ENCODE measurements at regions not wholly inside any gene's neighbourhood (a gene's known extent, or its start where the extent isn't known, plus 50 kb on each side); places are given as distances from the start of the nearest gene placed in this dataset.

DNA sequence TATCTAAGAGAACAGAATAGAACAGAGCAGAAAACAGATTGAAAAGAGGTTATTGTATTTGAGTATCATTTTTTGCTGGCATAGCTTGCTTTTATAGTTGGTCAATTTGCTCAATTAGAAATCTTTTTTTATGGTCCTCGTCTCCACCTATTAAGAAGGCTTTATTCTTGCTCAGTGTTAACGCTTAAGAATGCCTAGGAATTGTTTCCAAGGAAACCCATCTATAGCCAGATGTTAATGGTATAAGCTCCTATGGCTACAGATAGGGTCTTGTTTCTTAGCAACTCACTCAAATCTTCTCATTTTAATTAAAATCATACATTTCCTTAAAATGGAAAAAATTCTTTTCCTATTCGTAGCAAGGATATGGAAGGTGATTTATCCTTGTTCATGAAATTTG, 392.3 kb downstream of the TMEM135 start:
- Histone ChIP-seq H4K8ac (replicated peaks; ENCODE audit: insufficient read length, low read depth, low read length) (no peak overlapping the region), H3K27ac (ENCODE audit: insufficient read length, low read depth, low read length) (no peak overlapping the region), H3K79me2 (ENCODE audit: insufficient read depth, low read length) (no peaks in the 10 kb centered on the region), H2BK15ac (ENCODE audit: low read depth, low read length) (no peak overlapping the region), H3K56ac (ENCODE audit: insufficient read length, low read depth, low read length) (no peak overlapping the region), H3K4me1 (ENCODE audit: insufficient read depth, low read length) (peaks cover 5% of the 10 kb centered on the region; the same call in 1 of the 2 replicates), H2BK12ac (ENCODE audit: insufficient read length, low read depth, low read length) (no peak overlapping the region), H2AFZ (ENCODE audit: low read length) (no peak overlapping the region), H3K23ac (ENCODE audit: insufficient read length, low read depth, low read length) (no peak overlapping the region), H3K27me3 (ENCODE audit: insufficient read depth, low read length) (no peaks in the 10 kb centered on the region), H3K18ac (ENCODE audit: insufficient read length, low read depth, low read length) (no peak overlapping the region), H4K5ac (ENCODE audit: insufficient read length, low read depth, low read length) (no peak overlapping the region), H3K9ac (ENCODE audit: extremely low read depth, insufficient read length, low read length) (no peak overlapping the region), H4K91ac (ENCODE audit: insufficient read length, low read depth, low read length) (no peak overlapping the region), H3K4ac (ENCODE audit: low read depth, low read length) (no peak overlapping the region), H3K4me2 (ENCODE audit: insufficient read depth, insufficient read length, low read length) (no peak overlapping the region), H2BK20ac (ENCODE audit: low read depth, low read length, poor library complexity, severe bottlenecking) (no peak overlapping the region), H2BK120ac (ENCODE audit: low read depth, low read length, poor library complexity, severe bottlenecking) (no peak overlapping the region), H3K23me2 (ENCODE audit: insufficient read length, low read depth, low read length, poor library complexity, severe bottlenecking) (no peaks in the 10 kb centered on the region), H2AK5ac (ENCODE audit: insufficient read length, low read length) (no peak overlapping the region), H2BK5ac (ENCODE audit: insufficient read length, low read length) (no peak overlapping the region), H3K79me1 (ENCODE audit: insufficient read depth, low read depth, low read length, poor library complexity, severe bottlenecking) (no peaks in the 10 kb centered on the region), H4K20me1 (ENCODE audit: control insufficient read depth, insufficient read depth, insufficient read length) (no peaks in the 10 kb centered on the region), H3K14ac (ENCODE audit: insufficient read depth, low read length) (no peak overlapping the region), H3K9me3 (ENCODE audit: control insufficient read depth, low read depth, low read length) (no peaks in the 10 kb centered on the region), H3T11ph (ENCODE audit: low read length) (no peak overlapping the region)
- WGBS (ENCODE audit: extremely low coverage, insufficient read length, low lambda C conversion rate), result no CpG with 5 or more reads among the region's 3 CpGs
- Mint-ChIP-seq H3K36me3 (ENCODE audit: insufficient read depth in 1 of 3, low read depth in 3 of 3) (0 out of 7 replicates have a peak, but pooled peaks cover 0 to 4% (median 0%) of the 10 kb centered on the region in 3 experiments), H3K9me3 (peaks cover 0 to 3% of the 10 kb centered on the region in 2 experiments; a peak in 1 of 5 replicates), H3K4me1 (peaks cover 12 to 17% of the 10 kb centered on the region in 2 experiments), H3K27me3 (ENCODE audit: low read depth) (no peaks in the 10 kb centered on the region), H3K27ac (no peak overlapping the region), H3K4me3 (no peak overlapping the region)
- TF ChIP-seq, protein P1, sequence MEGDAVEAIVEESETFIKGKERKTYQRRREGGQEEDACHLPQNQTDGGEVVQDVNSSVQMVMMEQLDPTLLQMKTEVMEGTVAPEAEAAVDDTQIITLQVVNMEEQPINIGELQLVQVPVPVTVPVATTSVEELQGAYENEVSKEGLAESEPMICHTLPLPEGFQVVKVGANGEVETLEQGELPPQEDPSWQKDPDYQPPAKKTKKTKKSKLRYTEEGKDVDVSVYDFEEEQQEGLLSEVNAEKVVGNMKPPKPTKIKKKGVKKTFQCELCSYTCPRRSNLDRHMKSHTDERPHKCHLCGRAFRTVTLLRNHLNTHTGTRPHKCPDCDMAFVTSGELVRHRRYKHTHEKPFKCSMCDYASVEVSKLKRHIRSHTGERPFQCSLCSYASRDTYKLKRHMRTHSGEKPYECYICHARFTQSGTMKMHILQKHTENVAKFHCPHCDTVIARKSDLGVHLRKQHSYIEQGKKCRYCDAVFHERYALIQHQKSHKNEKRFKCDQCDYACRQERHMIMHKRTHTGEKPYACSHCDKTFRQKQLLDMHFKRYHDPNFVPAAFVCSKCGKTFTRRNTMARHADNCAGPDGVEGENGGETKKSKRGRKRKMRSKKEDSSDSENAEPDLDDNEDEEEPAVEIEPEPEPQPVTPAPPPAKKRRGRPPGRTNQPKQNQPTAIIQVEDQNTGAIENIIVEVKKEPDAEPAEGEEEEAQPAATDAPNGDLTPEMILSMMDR (conservative IDR thresholded peaks at IDR 0.05), result no peak
- DNase-seq, result no peak

All from H9 (cell line).